ENCODE measurements at regions not wholly inside any gene's neighbourhood (a gene's known extent, or its start where the extent isn't known, plus 50 kb on each side); places are given as distances from the start of the nearest gene placed in this dataset.

DNA sequence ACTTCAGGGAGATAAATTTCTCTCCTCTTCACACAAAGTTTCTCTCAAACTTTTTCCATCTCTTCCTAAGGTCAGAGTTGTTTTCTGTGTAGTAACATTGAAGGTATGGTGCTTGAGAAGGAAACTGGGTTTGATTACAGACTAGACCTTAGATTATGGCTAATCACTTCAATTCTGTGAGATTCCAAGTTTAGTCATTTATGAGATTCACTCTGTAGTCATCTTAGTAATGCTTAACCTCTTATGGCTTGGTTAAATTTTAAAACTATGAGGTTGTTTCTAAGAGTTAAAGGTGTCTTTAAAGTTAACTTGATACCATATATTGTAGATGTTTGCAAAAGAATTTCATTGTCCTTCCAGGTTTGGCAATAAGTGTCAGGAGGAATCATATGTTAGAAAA, 1092.2 kb downstream of the KCNT2 start:
- H3K4me1 ChIP-seq (ENCODE audit: control insufficient read depth in 5 of 5, insufficient read depth in 5 of 5, low read length in 5 of 5): no peaks in the 10 kb centered on the region
- no peak overlapping the region for H3K9ac ChIP-seq (ENCODE audit: insufficient read depth in 1 of 2, low read length in 2 of 2)
- no peak overlapping the region for H3K27ac ChIP-seq (ENCODE audit: low read depth in 1 of 2, low read length in 1 of 2)
- ATAC-seq (ENCODE audit: insufficient read depth, low FRiP score): no peak
- no peaks in the 10 kb centered on the region for H3K36me3 ChIP-seq (ENCODE audit: control insufficient read depth in 4 of 4, insufficient read depth in 4 of 4, low read length in 4 of 4)
- TF ChIP-seq, protein P1, sequence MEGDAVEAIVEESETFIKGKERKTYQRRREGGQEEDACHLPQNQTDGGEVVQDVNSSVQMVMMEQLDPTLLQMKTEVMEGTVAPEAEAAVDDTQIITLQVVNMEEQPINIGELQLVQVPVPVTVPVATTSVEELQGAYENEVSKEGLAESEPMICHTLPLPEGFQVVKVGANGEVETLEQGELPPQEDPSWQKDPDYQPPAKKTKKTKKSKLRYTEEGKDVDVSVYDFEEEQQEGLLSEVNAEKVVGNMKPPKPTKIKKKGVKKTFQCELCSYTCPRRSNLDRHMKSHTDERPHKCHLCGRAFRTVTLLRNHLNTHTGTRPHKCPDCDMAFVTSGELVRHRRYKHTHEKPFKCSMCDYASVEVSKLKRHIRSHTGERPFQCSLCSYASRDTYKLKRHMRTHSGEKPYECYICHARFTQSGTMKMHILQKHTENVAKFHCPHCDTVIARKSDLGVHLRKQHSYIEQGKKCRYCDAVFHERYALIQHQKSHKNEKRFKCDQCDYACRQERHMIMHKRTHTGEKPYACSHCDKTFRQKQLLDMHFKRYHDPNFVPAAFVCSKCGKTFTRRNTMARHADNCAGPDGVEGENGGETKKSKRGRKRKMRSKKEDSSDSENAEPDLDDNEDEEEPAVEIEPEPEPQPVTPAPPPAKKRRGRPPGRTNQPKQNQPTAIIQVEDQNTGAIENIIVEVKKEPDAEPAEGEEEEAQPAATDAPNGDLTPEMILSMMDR (IDR thresholded peaks at IDR 0.05; ENCODE audit: control extremely low read depth, extremely low read depth): no peak
- H3K9me3 ChIP-seq (ENCODE audit: control insufficient read depth in 4 of 4, insufficient read depth in 3 of 4, low read length in 3 of 4): peaks cover 0 to 2% (median 0%) of the 10 kb centered on the region in 4 donors
- H3K27me3 ChIP-seq (ENCODE audit: control insufficient read depth in 3 of 3, insufficient read depth in 3 of 3, low read length in 2 of 3): no peaks in the 10 kb centered on the region
- no peak overlapping the region for H3K4me3 ChIP-seq
- no peak for DNase-seq

DNA sequence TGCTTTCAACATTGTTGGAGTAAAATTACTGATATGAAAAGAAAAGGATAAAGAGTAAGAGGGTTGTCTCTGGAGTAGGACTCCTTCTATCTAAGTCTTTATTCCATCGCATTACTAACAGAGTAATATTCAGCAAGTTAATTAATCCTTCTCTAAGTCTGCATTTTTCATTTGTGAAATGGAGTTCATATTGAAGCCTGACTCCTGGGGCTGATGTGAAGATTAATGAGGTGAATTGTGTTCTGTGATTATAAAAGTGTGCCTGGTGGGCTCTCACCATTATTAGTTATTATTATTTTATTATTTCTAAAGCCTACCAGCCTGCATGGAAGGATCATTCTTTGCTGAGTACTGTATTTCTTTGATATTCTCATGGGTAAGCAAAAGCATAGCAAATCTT, 1096.7 kb downstream of the KCNT2 start:
- no peak overlapping the region for H3K4me3 ChIP-seq
- no peak overlapping the region for H3K9ac ChIP-seq (ENCODE audit: insufficient read depth in 1 of 2, low read length in 2 of 2)
- TF ChIP-seq, protein P1 (IDR thresholded peaks at IDR 0.05; ENCODE audit: control extremely low read depth, extremely low read depth): no peak
- H3K36me3 ChIP-seq (ENCODE audit: control insufficient read depth in 4 of 4, insufficient read depth in 4 of 4, low read length in 4 of 4): no peaks in the 10 kb centered on the region
- no peaks in the 10 kb centered on the region for H3K4me1 ChIP-seq (ENCODE audit: control insufficient read depth in 5 of 5, insufficient read depth in 5 of 5, low read length in 5 of 5)
- H3K27ac ChIP-seq (ENCODE audit: low read depth in 1 of 2, low read length in 1 of 2): no peak overlapping the region
- H3K9me3 ChIP-seq (ENCODE audit: control insufficient read depth in 4 of 4, insufficient read depth in 3 of 4, low read length in 3 of 4): no peaks in the 10 kb centered on the region
- ATAC-seq (ENCODE audit: insufficient read depth, low FRiP score): no peak
- H3K27me3 ChIP-seq (ENCODE audit: control insufficient read depth in 3 of 3, insufficient read depth in 3 of 3, low read length in 2 of 3): no peaks in the 10 kb centered on the region
- 90 to 98% methylated on average over 1 of the region's 1 CpG for WGBS, 2 donors
- DNase-seq: no peak

DNA sequence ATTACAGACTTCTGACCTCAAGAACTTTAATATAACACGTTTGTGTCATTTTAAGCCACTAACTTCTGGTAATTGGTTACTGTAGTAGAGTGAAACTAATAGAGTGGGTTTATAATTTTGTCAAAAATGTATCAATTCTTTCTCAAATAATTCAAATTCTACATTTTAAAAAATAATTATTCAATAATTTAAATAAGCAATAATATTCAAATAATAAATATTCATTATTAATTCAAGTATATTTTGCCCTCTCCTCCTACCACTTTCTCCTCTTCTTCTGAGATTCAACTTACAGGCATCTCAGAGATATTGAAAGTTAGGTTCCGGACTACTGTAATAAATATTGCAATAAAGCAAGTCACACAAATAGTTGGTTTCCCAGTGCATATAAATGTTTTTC, 1107.1 kb downstream of the KCNT2 start:
- H3K36me3 ChIP-seq (ENCODE audit: control insufficient read depth in 4 of 4, insufficient read depth in 4 of 4, low read length in 4 of 4): no peaks in the 10 kb centered on the region
- ATAC-seq (ENCODE audit: insufficient read depth, low FRiP score): no peak
- no peak overlapping the region for H3K27ac ChIP-seq (ENCODE audit: low read depth in 1 of 2, low read length in 1 of 2)
- no peak overlapping the region for H3K4me3 ChIP-seq
- no peak for DNase-seq
- H3K4me1 ChIP-seq (ENCODE audit: control insufficient read depth in 5 of 5, insufficient read depth in 5 of 5, low read length in 5 of 5): no peaks in the 10 kb centered on the region
- 75 to 82% methylated on average over 2 of the region's 2 CpGs for WGBS, 2 donors
- no peak overlapping the region for H3K9ac ChIP-seq (ENCODE audit: insufficient read depth in 1 of 2, low read length in 2 of 2)
- H3K27me3 ChIP-seq (ENCODE audit: control insufficient read depth in 3 of 3, insufficient read depth in 3 of 3, low read length in 2 of 3): no peaks in the 10 kb centered on the region
- TF ChIP-seq, protein P1 (IDR thresholded peaks at IDR 0.05; ENCODE audit: control extremely low read depth, extremely low read depth): no peak
- peaks cover 0 to 3% (median under 1%) of the 10 kb centered on the region in 4 donors for H3K9me3 ChIP-seq (ENCODE audit: control insufficient read depth in 4 of 4, insufficient read depth in 3 of 4, low read length in 3 of 4)

All from lung (tissue), 11 donors.